ENCODE measurements at regions not wholly inside any gene's neighbourhood (a gene's known extent, or its start where the extent isn't known, plus 50 kb on each side); places are given as distances from the start of the nearest gene placed in this dataset.

GRCh38 chr11:16618431-16618830 is 120.0 kb upstream of the C11orf58 start:
- TF ChIP-seq ZBTB7A (IDR thresholded peaks at IDR 0.05; ENCODE audit: low read depth) (no peak), FOXM1 (IDR thresholded peaks at IDR 0.05; ENCODE audit: borderline replicate concordance, low read depth) (no peak)

Measured in Ishikawa (cell line).